ENCODE measurements at regions not wholly inside any gene's neighbourhood (a gene's known extent, or its start where the extent isn't known, plus 50 kb on each side); places are given as distances from the start of the nearest gene placed in this dataset.

GRCh38 chr9:12266758-12267157 is 426.4 kb upstream of the TYRP1 start:
- no peak for DNase-seq (ENCODE audit: low spot score in 2 of 2)
- TF ChIP-seq POLR2A (IDR thresholded peaks at IDR 0.05) (no peak), CTCF (IDR thresholded peaks at IDR 0.05) (no peak), EP300 (IDR thresholded peaks at IDR 0.05) (no peak), POLR2AphosphoS5 (IDR thresholded peaks at IDR 0.05) (no peak)
- H3K36me3 ChIP-seq, result no peaks in the 10 kb centered on the region
- WGBS, result 67% methylated on average over 2 of the region's 2 CpGs
- no peaks in the 10 kb centered on the region for H3K27me3 ChIP-seq
- no peak overlapping the region for H3K4me3 ChIP-seq
- no peaks in the 10 kb centered on the region for H3K9me3 ChIP-seq
- H3K4me1 ChIP-seq, result no peaks in the 10 kb centered on the region
- H3K27ac ChIP-seq, result no peak overlapping the region

- no peaks in the 10 kb centered on the region for H3K27me3 ChIP-seq
- peaks cover 3% of the 10 kb centered on the region for H3K4me1 ChIP-seq
- H3K36me3 ChIP-seq, result no peaks in the 10 kb centered on the region
- DNase-seq (ENCODE audit: low spot score in 2 of 2), result no peak
- H3K4me3 ChIP-seq, result no peak overlapping the region
- no peaks in the 10 kb centered on the region for H3K9me3 ChIP-seq
- H3K27ac ChIP-seq, result no peak overlapping the region
- 47% methylated on average over 3 of the region's 3 CpGs for WGBS
- TF ChIP-seq POLR2AphosphoS5 (IDR thresholded peaks at IDR 0.05) (no peak), POLR2A (IDR thresholded peaks at IDR 0.05) (no peak), EP300 (IDR thresholded peaks at IDR 0.05) (no peak), CTCF (IDR thresholded peaks at IDR 0.05) (no peak)
Observed at GRCh38 chr9:12271421-12271891, 421.7 kb upstream of the TYRP1 start.

GRCh38 chr9:12272471-12273120 is 420.6 kb upstream of the TYRP1 start:
- H3K4me3 ChIP-seq, result no peak overlapping the region
- no peak for DNase-seq (ENCODE audit: low spot score in 2 of 2)
- peaks cover 3% of the 10 kb centered on the region for H3K4me1 ChIP-seq
- H3K9me3 ChIP-seq, result no peaks in the 10 kb centered on the region
- 61% methylated on average over 2 of the region's 2 CpGs for WGBS
- no peaks in the 10 kb centered on the region for H3K27me3 ChIP-seq
- H3K36me3 ChIP-seq, result no peaks in the 10 kb centered on the region
- TF ChIP-seq EP300 (IDR thresholded peaks at IDR 0.05) (no peak), CTCF (IDR thresholded peaks at IDR 0.05) (no peak), POLR2A (IDR thresholded peaks at IDR 0.05) (no peak), POLR2AphosphoS5 (IDR thresholded peaks at IDR 0.05) (no peak)
- H3K27ac ChIP-seq, result no peak overlapping the region

- no peaks in the 10 kb centered on the region for H3K36me3 ChIP-seq
- H3K9me3 ChIP-seq, result no peaks in the 10 kb centered on the region
- H3K27me3 ChIP-seq, result no peaks in the 10 kb centered on the region
- peaks cover 3% of the 10 kb centered on the region for H3K4me1 ChIP-seq
- TF ChIP-seq POLR2AphosphoS5 (IDR thresholded peaks at IDR 0.05) (no peak), CTCF (IDR thresholded peaks at IDR 0.05) (no peak), EP300 (IDR thresholded peaks at IDR 0.05) (no peak), POLR2A (IDR thresholded peaks at IDR 0.05) (no peak)
- H3K4me3 ChIP-seq, result no peak overlapping the region
- DNase-seq (ENCODE audit: low spot score in 2 of 2), result no peak
- no peak overlapping the region for H3K27ac ChIP-seq
- 66% methylated on average over 2 of the region's 2 CpGs for WGBS
Observed at GRCh38 chr9:12274577-12274976, 418.6 kb upstream of the TYRP1 start.

- Histone ChIP-seq H3K27ac (no peak overlapping the region), H3K27me3 (no peaks in the 10 kb centered on the region), H3K36me3 (no peaks in the 10 kb centered on the region), H3K4me1 (peaks cover 3% of the 10 kb centered on the region), H3K4me3 (no peak overlapping the region), H3K9me3 (no peaks in the 10 kb centered on the region)
- no peak for TF ChIP-seq CTCF (IDR thresholded peaks at IDR 0.05)
- no peak for TF ChIP-seq POLR2A (IDR thresholded peaks at IDR 0.05)
- no peak for TF ChIP-seq POLR2AphosphoS5 (IDR thresholded peaks at IDR 0.05)
- no peak for DNase-seq (ENCODE audit: low spot score in 2 of 2)
- WGBS, result 86% methylated on average over 1 of the region's 1 CpG
Observed at GRCh38 chr9:12276505-12276904, 416.7 kb upstream of the TYRP1 start.

Measured in suprapubic skin (tissue), 4 donors.